ENCODE measurements at regions not wholly inside any gene's neighbourhood (a gene's known extent, or its start where the extent isn't known, plus 50 kb on each side); places are given as distances from the start of the nearest gene placed in this dataset.

GRCh38 chr7:82534684-82535083 lies 91.1 kb upstream of the CACNA2D1 start:
- no peak overlapping the region for H3K27ac ChIP-seq

GRCh38 chr7:82530361-82530760 lies 86.8 kb upstream of the CACNA2D1 start:
- H3K27ac ChIP-seq, result no peak overlapping the region
- H3K4me3 ChIP-seq, result no peak overlapping the region
- DNase-seq, result no peak
- peaks cover 0 to 4% (median 0%) of the 10 kb centered on the region in 4 donors for H3K9me3 ChIP-seq
- H3K36me3 ChIP-seq, result no peaks in the 10 kb centered on the region
- no peaks in the 10 kb centered on the region for H3K4me1 ChIP-seq
- intact Hi-C loops (cut with DNase I), result no loop called here
- TF ChIP-seq EP300 (IDR thresholded peaks at IDR 0.05) (no peak), POLR2AphosphoS5 (IDR thresholded peaks at IDR 0.05) (no peak), POLR2A (IDR thresholded peaks at IDR 0.05) (no peak), CTCF (IDR thresholded peaks at IDR 0.05) (no peak)
- WGBS, 2 donors, result 74 to 76% methylated on average over 5 of the region's 5 CpGs
- no peaks in the 10 kb centered on the region for H3K27me3 ChIP-seq

More at GRCh38 chr7:82534684-82535083, 91.1 kb upstream of the CACNA2D1 start:
- no peak overlapping the region for H3K4me3 ChIP-seq
- WGBS, 2 donors, result 13 to 65% methylated on average over 1 of the region's 1 CpG
- no peaks in the 10 kb centered on the region for H3K36me3 ChIP-seq
- no peaks in the 10 kb centered on the region for H3K27me3 ChIP-seq
- no peaks in the 10 kb centered on the region for H3K9me3 ChIP-seq
- intact Hi-C loops (cut with DNase I), result no loop called here
- no peaks in the 10 kb centered on the region for H3K4me1 ChIP-seq
- no peak for DNase-seq
- no peak for TF ChIP-seq POLR2A (IDR thresholded peaks at IDR 0.05)
- no peak for TF ChIP-seq CTCF (IDR thresholded peaks at IDR 0.05)
- no peak for TF ChIP-seq EP300 (IDR thresholded peaks at IDR 0.05)
- no peak for TF ChIP-seq POLR2AphosphoS5 (IDR thresholded peaks at IDR 0.05)

- Histone ChIP-seq H3K27me3 (no peaks in the 10 kb centered on the region), H3K4me3 (no peak overlapping the region), H3K36me3 (no peaks in the 10 kb centered on the region), H3K9me3 (peaks cover 0 to 4% (median 0%) of the 10 kb centered on the region in 4 donors), H3K4me1 (no peaks in the 10 kb centered on the region), H3K27ac (no peak overlapping the region)
- DNase-seq, result no peak
- intact Hi-C loops (cut with DNase I), result no loop called here
- whole genome bisulfite sequencing, 2 donors, result 78 to 87% methylated on average over 3 of the region's 3 CpGs
- no peak for TF ChIP-seq POLR2AphosphoS5 (IDR thresholded peaks at IDR 0.05)
- TF ChIP-seq POLR2A (IDR thresholded peaks at IDR 0.05), result no peak
- no peak for TF ChIP-seq EP300 (IDR thresholded peaks at IDR 0.05)
- TF ChIP-seq CTCF (IDR thresholded peaks at IDR 0.05), result no peak
Observed at GRCh38 chr7:82528577-82529310, 85.2 kb upstream of the CACNA2D1 start.

- intact Hi-C loops (cut with DNase I), result no loop called here
- 87% methylated on average over 1 of the region's 1 CpG for WGBS, 2 donors
Observed at GRCh38 chr7:82527851-82528250, 84.3 kb upstream of the CACNA2D1 start.

More at GRCh38 chr7:82527851-82528250, 84.3 kb upstream of the CACNA2D1 start:
- DNase-seq, result no peak
- H3K27me3 ChIP-seq, result no peaks in the 10 kb centered on the region
- TF ChIP-seq CTCF (IDR thresholded peaks at IDR 0.05) (no peak), POLR2A (IDR thresholded peaks at IDR 0.05) (no peak), EP300 (IDR thresholded peaks at IDR 0.05) (no peak), POLR2AphosphoS5 (IDR thresholded peaks at IDR 0.05) (no peak)
- H3K27ac ChIP-seq, result no peak overlapping the region
- H3K36me3 ChIP-seq, result no peaks in the 10 kb centered on the region
- no peak overlapping the region for H3K4me3 ChIP-seq
- H3K4me1 ChIP-seq, result no peaks in the 10 kb centered on the region
- peaks cover 0 to 4% (median 0%) of the 10 kb centered on the region in 4 donors for H3K9me3 ChIP-seq
